Liver (tissue), 7 donors: ENCODE measurements at regions not wholly inside any gene's neighbourhood (a gene's known extent, or its start where the extent isn't known, plus 50 kb on each side); places are given as distances from the start of the nearest gene placed in this dataset.

Source experiments
- DNase-seq: peaks from one replicate; pipeline ENCODE4 v3.0.0-alpha.2; 2017; ENCODE audit warnings: low spot score
- H3K27ac ChIP-seq, 2 donors: one replicate each; pipeline ENCODE4 v1.7.0; 2013; ENCODE audit warnings: inconsistent platforms in 2 of 2, low read length in 2 of 2, control low read depth in 1 of 2, low read depth in 1 of 2, mild to moderate bottlenecking in 1 of 2
- H3K27me3 ChIP-seq, 4 donors: one replicate each; pipeline versions ENCODE4 v1.6.1 to v1.7.0; 2013; ENCODE audit warnings: low read length in 3 of 4, inconsistent platforms in 1 of 4, mild to moderate bottlenecking in 1 of 4, moderate library complexity in 1 of 4; ENCODE audit not compliant: control insufficient read depth in 4 of 4, insufficient read depth in 4 of 4
- H3K36me3 ChIP-seq, 4 donors: one replicate each; pipeline versions ENCODE4 v1.6.1 to v1.7.0; 2013; ENCODE audit warnings: low read length in 3 of 4, mild to moderate bottlenecking in 3 of 4, low read depth in 1 of 4, moderate library complexity in 1 of 4; ENCODE audit not compliant: control insufficient read depth in 4 of 4, insufficient read depth in 3 of 4
- H3K4me1 ChIP-seq, 4 donors: one replicate each; pipeline versions ENCODE4 v1.6.1 to v1.7.0; 2013; ENCODE audit warnings: low read length in 3 of 4, mild to moderate bottlenecking in 3 of 4, moderate library complexity in 1 of 4; ENCODE audit not compliant: control insufficient read depth in 4 of 4, insufficient read depth in 4 of 4
- H3K4me3 ChIP-seq, 3 donors: one replicate each; pipeline versions ENCODE4 v1.6.1 to v1.7.0; 2013; ENCODE audit warnings: low read length in 3 of 3, control low read depth in 1 of 3, low read depth in 1 of 3, mild to moderate bottlenecking in 1 of 3
- H3K9ac ChIP-seq, 2 donors: one replicate each; pipeline ENCODE4 v1.7.0; 2013; ENCODE audit warnings: low read length in 2 of 2, mild to moderate bottlenecking in 2 of 2, moderate library complexity in 2 of 2, control low read depth in 1 of 2, low read depth in 1 of 2
- H3K9me3 ChIP-seq, 4 donors: one replicate each; pipeline versions ENCODE4 v1.6.1 to v1.7.0; 2013; ENCODE audit warnings: low read length in 3 of 4; ENCODE audit not compliant: control insufficient read depth in 4 of 4
- EGR1 ChIP-seq, 2 donors: IDR thresholded peaks; 2 replicates each; pipeline ENCODE4 v1.6.1; 2016 to 2018; ENCODE audit warnings: antibody characterized with exemption in 2 of 2, low read depth in 2 of 2
- FOXA1 ChIP-seq: IDR thresholded peaks from 2 replicates; pipeline ENCODE4 v1.6.1; 2016; ENCODE audit warnings: antibody characterized with exemption
- FOXA2 ChIP-seq: IDR thresholded peaks from 2 replicates; pipeline ENCODE4 v1.6.1; 2016; ENCODE audit warnings: antibody characterized with exemption
- HNF4A ChIP-seq, 2 donors: conservative IDR thresholded peaks; 2 replicates each; pipeline ENCODE4 v1.6.1; 2016; ENCODE audit warnings: antibody characterized with exemption in 2 of 2, mild to moderate bottlenecking in 2 of 2
- HNF4G ChIP-seq: IDR thresholded peaks from 2 replicates; pipeline ENCODE4 v1.6.1; 2016; ENCODE audit warnings: antibody characterized with exemption
- RAD21 ChIP-seq, 2 donors: IDR thresholded peaks; 2 replicates each; pipeline ENCODE4 v1.6.1; 2016; ENCODE audit warnings: antibody characterized with exemption in 2 of 2, mild to moderate bottlenecking in 2 of 2
- RXRA ChIP-seq, 2 donors: IDR thresholded peaks; 2 replicates each; pipeline ENCODE4 v1.6.1; 2017 to 2018; ENCODE audit warnings: antibody characterized with exemption in 2 of 2, mild to moderate bottlenecking in 1 of 2
- SP1 ChIP-seq: IDR thresholded peaks from 2 replicates; pipeline ENCODE4 v1.6.1; 2018; ENCODE audit warnings: antibody characterized with exemption, mild to moderate bottlenecking
- TAF1 ChIP-seq: conservative IDR thresholded peaks from 2 replicates; pipeline ENCODE4 v1.6.1; 2016; ENCODE audit warnings: antibody characterized with exemption, mild to moderate bottlenecking
- YY1 ChIP-seq: IDR thresholded peaks from 2 replicates; pipeline ENCODE4 v1.6.1; 2016; ENCODE audit warnings: antibody characterized with exemption, mild to moderate bottlenecking
- WGBS: extraction: QIAGEN DNeasy Blood & Tissue Kit; methylation state at CpG from one replicate; pipeline ENCODE4 v1.1.7; 2013; 5-methylcytosine and 5-hydroxymethylcytosine counted together
- TF ChIP-seq, protein P1 (sequence below): IDR thresholded peaks from 2 replicates; pipeline ENCODE4 v1.6.1; 2016; ENCODE audit warnings: antibody characterized with exemption
- TF ChIP-seq, protein P2 (sequence below): IDR thresholded peaks from 2 replicates; pipeline ENCODE4 v1.6.1; 2016; ENCODE audit warnings: antibody characterized with exemption, mild to moderate bottlenecking
- TF ChIP-seq, protein P3 (sequence below): IDR thresholded peaks from 2 replicates; pipeline ENCODE4 v1.6.1; 2016; ENCODE audit warnings: antibody characterized with exemption
- TF ChIP-seq, protein P4 (sequence below): IDR thresholded peaks from 2 replicates; pipeline ENCODE4 v1.6.1; 2016; ENCODE audit warnings: antibody characterized with exemption
- donor health status: healthy.
- donor health status: healthy.
- donor health status: healthy.
- donor health status: healthy.

DNA sequence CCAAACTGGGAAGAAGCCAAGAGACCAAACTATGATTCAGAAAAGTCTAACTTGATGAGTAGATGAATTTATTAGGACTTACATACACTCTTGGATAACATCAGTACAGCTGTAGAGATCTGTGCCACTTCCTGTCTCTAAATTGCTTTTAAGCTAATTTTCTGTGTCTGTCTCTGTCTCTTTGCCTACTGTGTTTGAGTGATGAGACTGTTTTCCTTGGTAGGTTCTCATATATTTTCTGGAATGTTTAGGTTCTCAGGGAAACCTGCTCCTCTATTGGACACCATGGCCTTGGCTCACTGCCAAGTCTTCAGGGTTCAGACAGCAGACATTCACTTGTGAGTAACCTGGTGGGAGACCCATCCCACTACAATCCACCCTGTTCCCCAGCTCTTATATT, 103.5 kb upstream of the KIF2B start:
- DNase-seq, result no peak

DNA sequence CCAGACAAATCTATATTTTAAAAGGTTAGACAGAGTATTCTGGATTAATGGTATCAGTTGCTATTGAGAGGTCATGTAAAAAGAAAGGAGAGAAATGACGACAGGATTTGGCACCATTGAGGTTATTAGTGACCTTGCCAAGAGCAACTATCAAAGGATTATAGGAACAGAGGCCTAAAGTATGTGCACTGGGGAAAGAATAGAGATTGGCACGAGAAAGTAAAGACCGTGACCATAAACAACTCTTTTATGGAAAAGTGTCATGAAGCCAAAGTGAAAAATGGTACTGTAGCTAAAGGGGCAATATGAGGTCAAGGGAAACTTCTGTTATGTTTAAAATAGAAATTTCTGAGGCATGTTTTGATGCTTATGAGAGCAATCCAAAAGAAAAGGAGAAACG, 115.2 kb upstream of the KIF2B start:
- no peak for DNase-seq
- H3K4me3 ChIP-seq, result no peak overlapping the region
- no peak overlapping the region for H3K27ac ChIP-seq
- TF ChIP-seq HNF4G, result no peak
- TF ChIP-seq, protein P1, sequence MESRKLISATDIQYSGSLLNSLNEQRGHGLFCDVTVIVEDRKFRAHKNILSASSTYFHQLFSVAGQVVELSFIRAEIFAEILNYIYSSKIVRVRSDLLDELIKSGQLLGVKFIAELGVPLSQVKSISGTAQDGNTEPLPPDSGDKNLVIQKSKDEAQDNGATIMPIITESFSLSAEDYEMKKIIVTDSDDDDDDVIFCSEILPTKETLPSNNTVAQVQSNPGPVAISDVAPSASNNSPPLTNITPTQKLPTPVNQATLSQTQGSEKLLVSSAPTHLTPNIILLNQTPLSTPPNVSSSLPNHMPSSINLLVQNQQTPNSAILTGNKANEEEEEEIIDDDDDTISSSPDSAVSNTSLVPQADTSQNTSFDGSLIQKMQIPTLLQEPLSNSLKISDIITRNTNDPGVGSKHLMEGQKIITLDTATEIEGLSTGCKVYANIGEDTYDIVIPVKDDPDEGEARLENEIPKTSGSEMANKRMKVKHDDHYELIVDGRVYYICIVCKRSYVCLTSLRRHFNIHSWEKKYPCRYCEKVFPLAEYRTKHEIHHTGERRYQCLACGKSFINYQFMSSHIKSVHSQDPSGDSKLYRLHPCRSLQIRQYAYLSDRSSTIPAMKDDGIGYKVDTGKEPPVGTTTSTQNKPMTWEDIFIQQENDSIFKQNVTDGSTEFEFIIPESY, result no peak
- TF ChIP-seq, protein P2, sequence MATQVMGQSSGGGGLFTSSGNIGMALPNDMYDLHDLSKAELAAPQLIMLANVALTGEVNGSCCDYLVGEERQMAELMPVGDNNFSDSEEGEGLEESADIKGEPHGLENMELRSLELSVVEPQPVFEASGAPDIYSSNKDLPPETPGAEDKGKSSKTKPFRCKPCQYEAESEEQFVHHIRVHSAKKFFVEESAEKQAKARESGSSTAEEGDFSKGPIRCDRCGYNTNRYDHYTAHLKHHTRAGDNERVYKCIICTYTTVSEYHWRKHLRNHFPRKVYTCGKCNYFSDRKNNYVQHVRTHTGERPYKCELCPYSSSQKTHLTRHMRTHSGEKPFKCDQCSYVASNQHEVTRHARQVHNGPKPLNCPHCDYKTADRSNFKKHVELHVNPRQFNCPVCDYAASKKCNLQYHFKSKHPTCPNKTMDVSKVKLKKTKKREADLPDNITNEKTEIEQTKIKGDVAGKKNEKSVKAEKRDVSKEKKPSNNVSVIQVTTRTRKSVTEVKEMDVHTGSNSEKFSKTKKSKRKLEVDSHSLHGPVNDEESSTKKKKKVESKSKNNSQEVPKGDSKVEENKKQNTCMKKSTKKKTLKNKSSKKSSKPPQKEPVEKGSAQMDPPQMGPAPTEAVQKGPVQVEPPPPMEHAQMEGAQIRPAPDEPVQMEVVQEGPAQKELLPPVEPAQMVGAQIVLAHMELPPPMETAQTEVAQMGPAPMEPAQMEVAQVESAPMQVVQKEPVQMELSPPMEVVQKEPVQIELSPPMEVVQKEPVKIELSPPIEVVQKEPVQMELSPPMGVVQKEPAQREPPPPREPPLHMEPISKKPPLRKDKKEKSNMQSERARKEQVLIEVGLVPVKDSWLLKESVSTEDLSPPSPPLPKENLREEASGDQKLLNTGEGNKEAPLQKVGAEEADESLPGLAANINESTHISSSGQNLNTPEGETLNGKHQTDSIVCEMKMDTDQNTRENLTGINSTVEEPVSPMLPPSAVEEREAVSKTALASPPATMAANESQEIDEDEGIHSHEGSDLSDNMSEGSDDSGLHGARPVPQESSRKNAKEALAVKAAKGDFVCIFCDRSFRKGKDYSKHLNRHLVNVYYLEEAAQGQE, result no peak
- H3K9me3 ChIP-seq, result no peaks in the 10 kb centered on the region
- no peak overlapping the region for H3K9ac ChIP-seq
- H3K36me3 ChIP-seq, result no peaks in the 10 kb centered on the region
- no peaks in the 10 kb centered on the region for H3K4me1 ChIP-seq
- WGBS, result 75% methylated on average over 4 of the region's 4 CpGs
- H3K27me3 ChIP-seq, result no peaks in the 10 kb centered on the region

More for the DNA sequence above, 103.5 kb upstream of the KIF2B start:
- peaks cover 0 to 3% (median 0%) of the 10 kb centered on the region in 4 donors for H3K27me3 ChIP-seq
- no peak overlapping the region for H3K27ac ChIP-seq
- H3K36me3 ChIP-seq, result no peaks in the 10 kb centered on the region
- TF ChIP-seq, protein P2, result no peak
- TF ChIP-seq, protein P3, sequence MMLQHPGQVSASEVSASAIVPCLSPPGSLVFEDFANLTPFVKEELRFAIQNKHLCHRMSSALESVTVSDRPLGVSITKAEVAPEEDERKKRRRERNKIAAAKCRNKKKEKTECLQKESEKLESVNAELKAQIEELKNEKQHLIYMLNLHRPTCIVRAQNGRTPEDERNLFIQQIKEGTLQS, result no peak
- TF ChIP-seq YY1 (no peak), SP1 (no peak), TAF1 (no peak), FOXA2 (no peak), RAD21 (IDR thresholded peaks at IDR 0.05) (no peak), FOXA1 (no peak), RXRA (IDR thresholded peaks at IDR 0.05) (no peak), HNF4A (conservative IDR thresholded peaks at IDR 0.05) (no peak), EGR1 (IDR thresholded peaks at IDR 0.05; ENCODE audit: low read depth in 2 of 2) (no peak)
- TF ChIP-seq, protein P4, sequence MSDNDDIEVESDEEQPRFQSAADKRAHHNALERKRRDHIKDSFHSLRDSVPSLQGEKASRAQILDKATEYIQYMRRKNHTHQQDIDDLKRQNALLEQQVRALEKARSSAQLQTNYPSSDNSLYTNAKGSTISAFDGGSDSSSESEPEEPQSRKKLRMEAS, result no peak
- H3K4me3 ChIP-seq, result no peak overlapping the region
- no peak overlapping the region for H3K9ac ChIP-seq
- H3K9me3 ChIP-seq, result no peaks in the 10 kb centered on the region
- H3K4me1 ChIP-seq, result no peaks in the 10 kb centered on the region
